IMR-90 (cell line): ENCODE measurements at regions not wholly inside any gene's neighbourhood (a gene's known extent, or its start where the extent isn't known, plus 50 kb on each side); places are given as distances from the start of the nearest gene placed in this dataset.

ENCODE experiments used
- ATAC-seq: fragments of 200-7000 bp; cut with Tn5 transposase; 2 replicates; pipeline ENCODE4 v1.9.1; 2020; ENCODE audit warnings: low read depth, mild to moderate bottlenecking, moderate library complexity
- BruUV-seq: library from RNA; stranded (reverse); fragments of 400-500 nt; replicated peaks from 2 replicates; lab custom pipeline; 2021; lab: Mats Ljungman, UMichigan
- CTCF ChIA-PET: fragments of 300-600 bp; formaldehyde crosslinking; extraction: SDS; loops from one replicate; lab custom pipeline; 2021; ENCODE audit warnings: antibody characterized with exemption; lab: Yijun Ruan, JAX
- POLR2A ChIA-PET: fragments of 300-600 bp; sonication (Branson Sonifier 250); formaldehyde crosslinking; loops from one replicate; lab custom pipeline; 2022; ENCODE audit warnings: antibody characterized with exemption; ENCODE audit not compliant: unreplicated experiment; lab: Charles Lee
- DNase-seq: peaks from one replicate; pipeline ENCODE4 v3.0.0; 2013
- H2AFZ ChIP-seq: replicated peaks from 2 replicates; pipeline ENCODE3; 2013; ENCODE audit warnings: low read length, mild to moderate bottlenecking; ENCODE audit not compliant: poor library complexity
- H2AK5ac ChIP-seq: 2 replicates; pipeline ENCODE4 v1.6.1; 2013; ENCODE audit warnings: low read depth, low read length, inconsistent platforms
- H2AK9ac ChIP-seq: replicated peaks from 2 replicates; pipeline ENCODE3; 2013; ENCODE audit warnings: mild to moderate bottlenecking, low read depth, low read length, moderate library complexity; ENCODE audit not compliant: poor library complexity
- H2BK120ac ChIP-seq: 2 replicates; pipeline ENCODE4 v1.6.1; 2013; ENCODE audit warnings: low read depth, low read length, inconsistent platforms
- H2BK15ac ChIP-seq: 3 replicates; pipeline ENCODE4 v1.6.1; 2013; ENCODE audit warnings: low read depth, low read length, inconsistent platforms
- H2BK20ac ChIP-seq: 2 replicates; pipeline ENCODE4 v1.6.1; 2013; ENCODE audit warnings: low read depth, mild to moderate bottlenecking, inconsistent platforms, low read length, moderate library complexity
- H2BK5ac ChIP-seq: 2 replicates; pipeline ENCODE4 v1.6.1; 2013; ENCODE audit warnings: mild to moderate bottlenecking, low read depth, low read length, inconsistent platforms; ENCODE audit not compliant: poor library complexity, severe bottlenecking
- H3K14ac ChIP-seq: replicated peaks from 2 replicates; pipeline ENCODE4 v1.6.1; 2013; ENCODE audit warnings: low read depth, low read length, inconsistent platforms
- H3K18ac ChIP-seq: 2 replicates; pipeline ENCODE4 v1.6.1; 2013; ENCODE audit warnings: low read depth, low read length, control low read depth
- H3K23ac ChIP-seq: 2 replicates; pipeline ENCODE4 v1.6.1; 2013; ENCODE audit warnings: low read depth, low read length, inconsistent platforms
- H3K27ac ChIP-seq: 2 replicates; pipeline ENCODE4 v1.5.1; 2013; ENCODE audit warnings: mild to moderate bottlenecking, control low read depth, low read length; ENCODE audit not compliant: insufficient read depth
- H3K27me3 ChIP-seq: 2 replicates; pipeline ENCODE4 v1.6.1; 2013; ENCODE audit warnings: low read length; ENCODE audit not compliant: control insufficient read depth, insufficient read depth
- H3K36me3 ChIP-seq: 2 replicates; pipeline ENCODE4 v1.6.1; 2013; ENCODE audit warnings: low read length, mixed read lengths; ENCODE audit not compliant: control insufficient read depth, insufficient read depth
- H3K4ac ChIP-seq: 2 replicates; pipeline ENCODE4 v1.6.1; 2013; ENCODE audit warnings: low read depth, low read length, inconsistent platforms
- H3K4me1 ChIP-seq: 2 replicates; pipeline ENCODE4 v1.6.1; 2013; ENCODE audit warnings: low read length, mixed read lengths; ENCODE audit not compliant: control insufficient read depth, insufficient read depth
- H3K4me2 ChIP-seq: 2 replicates; pipeline ENCODE4 v1.6.1; 2013; ENCODE audit warnings: low read depth, mild to moderate bottlenecking, control low read depth, low read length, moderate library complexity
- H3K4me3 ChIP-seq: 2 replicates; pipeline ENCODE4 v1.5.1; 2013; ENCODE audit warnings: low read depth, mild to moderate bottlenecking, control low read depth, low read length, moderate library complexity; ENCODE audit not compliant: insufficient read depth
- H3K56ac ChIP-seq: 2 replicates; pipeline ENCODE4 v1.6.1; 2013; ENCODE audit warnings: low read length, inconsistent platforms; ENCODE audit not compliant: insufficient read depth; ENCODE audit errors: extremely low read depth
- H3K79me1 ChIP-seq, 2 experiments: 2 replicates each; pipeline ENCODE4 v1.6.1; 2013; ENCODE audit warnings: low read length in 2 of 2, inconsistent platforms in 1 of 2, low read depth in 1 of 2
- H3K9ac ChIP-seq: 2 replicates; pipeline ENCODE4 v1.6.1; 2013; ENCODE audit warnings: low read depth, low read length, control low read depth
- H3K9me1 ChIP-seq: 2 replicates; pipeline ENCODE4 v1.6.1; 2013; ENCODE audit warnings: low read length, inconsistent platforms; ENCODE audit not compliant: insufficient read depth
- H3K9me3 ChIP-seq: 2 replicates; pipeline ENCODE4 v1.6.1; 2013; ENCODE audit warnings: low read length; ENCODE audit not compliant: control insufficient read depth, insufficient read depth
- H4K20me1 ChIP-seq: 2 replicates; pipeline ENCODE4 v1.6.1; 2013; ENCODE audit warnings: low read length, inconsistent platforms; ENCODE audit not compliant: insufficient read depth
- H4K5ac ChIP-seq: 2 replicates; pipeline ENCODE4 v1.6.1; 2013; ENCODE audit warnings: mild to moderate bottlenecking, low read depth, low read length, control low read depth
- H4K8ac ChIP-seq, 2 experiments: 2 replicates each; pipeline ENCODE4 v1.6.1; 2013; ENCODE audit warnings: low read depth in 2 of 2, low read length in 2 of 2, control low read depth in 1 of 2, inconsistent platforms in 1 of 2
- H4K91ac ChIP-seq: 2 replicates; pipeline ENCODE4 v1.6.1; 2013; ENCODE audit warnings: low read depth, low read length, inconsistent platforms; ENCODE audit not compliant: insufficient read depth
- BHLHE40 ChIP-seq: fragments of 150-350 bp; IDR thresholded peaks from 2 replicates; pipeline ENCODE4 v1.6.1; 2016; ENCODE audit warnings: mild to moderate bottlenecking, low read depth, low read length
- CEBPB ChIP-seq: IDR thresholded peaks from 2 replicates; pipeline ENCODE4 v1.6.1; 2012; ENCODE audit warnings: low read depth, low read length, improper control_type of control experiment
- CHD1 ChIP-seq: IDR thresholded peaks from 2 replicates; pipeline ENCODE4 v1.6.1; 2012; ENCODE audit warnings: low read depth, low read length, improper control_type of control experiment
- CTCF ChIP-seq: conservative IDR thresholded peaks from 2 replicates; pipeline ENCODE4 v1.5.1; 2012; ENCODE audit warnings: mild to moderate bottlenecking, low read depth, low read length, improper control_type of control experiment
- ELK1 ChIP-seq: fragments of 150-350 bp; IDR thresholded peaks from 2 replicates; pipeline ENCODE4 v1.6.1; 2016; ENCODE audit warnings: low read depth, mild to moderate bottlenecking, low read length, moderate library complexity, borderline replicate concordance
- FOS ChIP-seq: fragments of 150-350 bp; IDR thresholded peaks from 2 replicates; pipeline ENCODE4 v1.6.1; 2016; ENCODE audit warnings: low read depth, low read length
- MAFK ChIP-seq: IDR thresholded peaks from 2 replicates; pipeline ENCODE4 v1.6.1; 2012; ENCODE audit warnings: low read depth, low read length, improper control_type of control experiment
- MAZ ChIP-seq: IDR thresholded peaks from 2 replicates; pipeline ENCODE4 v1.6.1; 2012; ENCODE audit warnings: low read depth, mild to moderate bottlenecking, low read length, improper control_type of control experiment, moderate library complexity, borderline replicate concordance
- MXI1 ChIP-seq: IDR thresholded peaks from 2 replicates; pipeline ENCODE4 v1.6.1; 2012; ENCODE audit warnings: low read depth, mild to moderate bottlenecking, low read length, moderate library complexity, borderline replicate concordance
- NFE2L2 ChIP-seq: fragments of 150-350 bp; IDR thresholded peaks from 2 replicates; pipeline ENCODE4 v1.6.1; 2016; ENCODE audit warnings: low read depth, mild to moderate bottlenecking, low read length
- POLR2A ChIP-seq: IDR thresholded peaks from 2 replicates; pipeline ENCODE4 v1.6.1; 2012; ENCODE audit warnings: mild to moderate bottlenecking, low read depth, low read length
- RAD21 ChIP-seq: IDR thresholded peaks from 2 replicates; pipeline ENCODE4 v1.6.1; 2012; ENCODE audit warnings: low read length, improper control_type of control experiment
- RCOR1 ChIP-seq: IDR thresholded peaks from 2 replicates; pipeline ENCODE4 v1.6.1; 2012; ENCODE audit warnings: mild to moderate bottlenecking, low read length, improper control_type of control experiment; ENCODE audit not compliant: insufficient replicate concordance
- RFX5 ChIP-seq: IDR thresholded peaks from 2 replicates; pipeline ENCODE4 v1.8.0; 2012; ENCODE audit warnings: low read depth, mild to moderate bottlenecking, low read length, moderate library complexity
- SMC3 ChIP-seq: fragments of 150-350 bp; IDR thresholded peaks from 2 replicates; pipeline ENCODE4 v1.6.1; 2016; ENCODE audit warnings: low read depth, mild to moderate bottlenecking, antibody characterized with exemption, low read length, moderate library complexity
- USF2 ChIP-seq: fragments of 150-350 bp; IDR thresholded peaks from 2 replicates; pipeline ENCODE4 v1.6.1; 2017; ENCODE audit warnings: mild to moderate bottlenecking, antibody characterized with exemption, low read length, low read depth
- WGBS, 2 experiments: methylation state at CpG; one replicate each; pipeline versions ENCODE4 v1.1.5 to v1.1.7; 2013; ENCODE audit warnings: missing lambda C conversion rate in 2 of 2; ENCODE audit not compliant: insufficient read length in 1 of 2; ENCODE audit errors: extremely low coverage in 2 of 2; 5-methylcytosine and 5-hydroxymethylcytosine counted together
- dilution Hi-C: fragments of 300-500 bp; cut with HindIII; formaldehyde crosslinking; loops from one replicate; pipeline ENCODE4 v1.14.3; 2018; ENCODE audit warnings: low sequenced_read_pairs; ENCODE audit not compliant: unreplicated experiment
- in situ Hi-C: fragments of 300-500 bp; cut with MboI; formaldehyde crosslinking; loops from 3 replicates; pipeline ENCODE4 v1.14.3; 2019; ENCODE audit warnings: low sequenced_read_pairs, inconsistent platforms, mixed read lengths
- intact Hi-C: fragments of 100-400 bp; cut with micrococcal nuclease; formaldehyde crosslinking; loops from 2 replicates; pipeline ENCODE4 v1.10.0; 2022

- dilution Hi-C loops = no loop called here
Observed at GRCh38 chr2:8534386-8534728, 147.5 kb upstream of the ID2 start.

More at GRCh38 chr2:8534386-8534728, 147.5 kb upstream of the ID2 start:
- DNase-seq = no peak
- Histone ChIP-seq H3K4me2 (no peak overlapping the region), H4K8ac (no peak overlapping the region), H3K4me1 (peaks cover 12% of the 10 kb centered on the region; the same call in 1 of the 2 replicates), H2BK15ac (no peak overlapping the region), H3K9me3 (peaks cover 5% of the 10 kb centered on the region), H3K27me3 (no peaks in the 10 kb centered on the region), H2BK5ac (no peak overlapping the region), H4K20me1 (no peaks in the 10 kb centered on the region), H2AK9ac (no peak overlapping the region), H4K5ac (no peak overlapping the region), H3K79me1 (no peaks in the 10 kb centered on the region), H2BK20ac (no peak overlapping the region), H3K4me3 (no peak overlapping the region), H3K4ac (no peak overlapping the region), H3K36me3 (no peaks in the 10 kb centered on the region), H3K9me1 (no peaks in the 10 kb centered on the region), H3K18ac (no peak overlapping the region), H3K56ac (no peak overlapping the region), H2BK120ac (no peak overlapping the region), H2AFZ (no peak overlapping the region), H3K9ac (no peak overlapping the region), H3K23ac (no peak overlapping the region), H2AK5ac (no peak overlapping the region), H3K14ac (no peak overlapping the region), H3K27ac (no peak overlapping the region), H4K91ac (no peak overlapping the region)
- in situ Hi-C loops = no loop called here
- intact Hi-C loops = no loop called here
- no TSS peak for BruUV-seq
- no peak for ATAC-seq
- no peak for TF ChIP-seq RFX5
- TF ChIP-seq RCOR1 = no peak
- TF ChIP-seq ELK1 = no peak
- no peak for TF ChIP-seq RAD21
- no peak for TF ChIP-seq NFE2L2
- no peak for TF ChIP-seq MAFK
- no peak for TF ChIP-seq POLR2A
- no peak for TF ChIP-seq MXI1
- no peak for TF ChIP-seq CTCF
- TF ChIP-seq USF2 = no peak
- TF ChIP-seq FOS = no peak
- no peak for TF ChIP-seq MAZ
- TF ChIP-seq CEBPB = no peak
- no peak for TF ChIP-seq CHD1
- TF ChIP-seq SMC3 = no peak
- TF ChIP-seq BHLHE40 = no peak
- 94% methylated on average over 2 of the region's 12 CpGs; no CpG with 5 or more reads in 1 of the 2 experiments for WGBS, 2 experiments
- POLR2A ChIA-PET = no interaction called here
- CTCF ChIA-PET = no interaction called here
